SK-N-SH (cell line): ENCODE measurements at regions not wholly inside any gene's neighbourhood (a gene's known extent, or its start where the extent isn't known, plus 50 kb on each side); places are given as distances from the start of the nearest gene placed in this dataset.
A peak's percentile ranks its signal among the peaks of the same experiment; 100 is the strongest.

ENCODE experiments used
- CTCF ChIA-PET: fragments of 300-600, 350-600 bp; formaldehyde crosslinking; extraction: SDS; loops from one replicate; lab custom pipeline; 2021; lab: Yijun Ruan, JAX
- POLR2A ChIA-PET: fragments of 350-600 bp; sonication (Branson Sonifier 250); formaldehyde crosslinking; extraction: SDS; loops from one replicate; lab custom pipeline; 2020; ENCODE audit warnings: antibody characterized with exemption, inconsistent platforms; lab: Yijun Ruan, JAX
- DNase-seq: peaks from one replicate; pipeline ENCODE4 v3.0.0; 2012
- H2AFZ ChIP-seq: fragments of 200-600 bp; sonication (generic); 2 replicates; pipeline ENCODE4 v1.8.1; 2016; ENCODE audit warnings: antibody characterized with exemption, mild to moderate bottlenecking, low read depth
- H3F3A ChIP-seq: fragments of 200-600 bp; sonication (generic); replicated peaks from 2 replicates; pipeline ENCODE3; 2016; ENCODE audit warnings: antibody characterized with exemption, mild to moderate bottlenecking; ENCODE audit not compliant: insufficient read depth
- H3K27ac ChIP-seq, 2 experiments: fragments of 200-500 bp in 1 of 2; fragments of 200-600 bp in 1 of 2; sonication (Bioruptor generic) in 1 of 2; sonication (generic), shearing (Covaris generic) in 1 of 2; 2 replicates each; pipeline versions ENCODE4 v1.5.1 to v1.6.1; 2014 to 2016; ENCODE audit warnings: low read depth in 2 of 2, inconsistent platforms in 1 of 2, low read length in 1 of 2, mild to moderate bottlenecking in 1 of 2, mixed read lengths in 1 of 2
- H3K27me3 ChIP-seq: fragments of 200-600 bp; sonication (generic), shearing (Covaris generic); 2 replicates; pipeline ENCODE4 v1.6.1; 2016; ENCODE audit warnings: mixed run types; ENCODE audit not compliant: insufficient read depth
- H3K36me3 ChIP-seq, 2 experiments: fragments of 200-500 bp in 1 of 2; fragments of 200-600 bp in 1 of 2; sonication (Bioruptor generic) in 1 of 2; sonication (generic) in 1 of 2; replicated peaks in 1 of 2; 2 replicates each; pipeline versions ENCODE3 to v1.5.1; 2014 to 2016; ENCODE audit warnings: low read length in 1 of 2, mild to moderate bottlenecking in 1 of 2; ENCODE audit not compliant: insufficient read depth in 2 of 2, control insufficient read depth in 1 of 2
- H3K4me1 ChIP-seq, 2 experiments: fragments of 200-500 bp in 1 of 2; fragments of 200-600 bp in 1 of 2; sonication (Bioruptor generic) in 1 of 2; sonication (generic), shearing (Covaris generic) in 1 of 2; 2 replicates each; pipeline versions ENCODE4 v1.5.1 to v1.6.1; 2014 to 2016; ENCODE audit warnings: low read depth in 1 of 2, low read length in 1 of 2, mixed run types in 1 of 2; ENCODE audit not compliant: insufficient read depth in 2 of 2, control insufficient read depth in 1 of 2
- H3K4me2 ChIP-seq: fragments of 200-600 bp; sonication (generic), shearing (Covaris generic); 2 replicates; pipeline ENCODE4 v1.6.1; 2017; ENCODE audit warnings: mixed run types
- H3K4me3 ChIP-seq, 2 experiments: fragments of 200-500 bp in 1 of 2; fragments of 200-600 bp in 1 of 2; sonication (Bioruptor generic) in 1 of 2; sonication (generic), shearing (Covaris generic) in 1 of 2; 2 replicates each; pipeline versions ENCODE4 v1.5.1 to v1.8.1; 2014 to 2016; ENCODE audit warnings: low read depth in 2 of 2, inconsistent platforms in 1 of 2, low read length in 1 of 2, mild to moderate bottlenecking in 1 of 2, mixed read lengths in 1 of 2, moderate library complexity in 1 of 2
- H3K79me2 ChIP-seq: fragments of 200-600 bp; sonication (generic); 2 replicates; pipeline ENCODE4 v1.8.1; 2017; ENCODE audit warnings: mild to moderate bottlenecking; ENCODE audit not compliant: insufficient read depth
- H3K9ac ChIP-seq: fragments of 200-600 bp; sonication (generic); 2 replicates; pipeline ENCODE4 v1.6.1; 2017; ENCODE audit warnings: mixed run types
- H3K9me2 ChIP-seq: fragments of 200-600 bp; sonication (generic); 2 replicates; pipeline ENCODE4 v1.6.1; 2017; ENCODE audit warnings: mixed run types
- H3K9me3 ChIP-seq: fragments of 200-600 bp; sonication (generic); 2 replicates; pipeline ENCODE4 v1.6.1; 2017; ENCODE audit warnings: mixed run types, mild to moderate bottlenecking, moderate library complexity
- H4K20me1 ChIP-seq: fragments of 200-600 bp; sonication (generic); 2 replicates; pipeline ENCODE4 v1.6.1; 2017; ENCODE audit warnings: mild to moderate bottlenecking, mixed run types; ENCODE audit not compliant: insufficient read depth
- RXRA ChIP-seq: IDR thresholded peaks from 2 replicates; pipeline ENCODE4 v1.4.0; 2012; ENCODE audit warnings: low read depth, mild to moderate bottlenecking, borderline replicate concordance
- SMC3 ChIP-seq: IDR thresholded peaks from 2 replicates; pipeline ENCODE4 v1.6.1; 2012; ENCODE audit warnings: low read depth, low read length, improper control_type of control experiment
- WGBS: methylation state at CpG from one replicate; pipeline ENCODE4 v1.1.6; 2017; ENCODE audit warnings: low lambda C conversion rate; 5-methylcytosine and 5-hydroxymethylcytosine counted together
- TF ChIP-seq, protein P1 (sequence below): IDR thresholded peaks from 2 replicates; pipeline ENCODE4 v1.4.0; 2012; ENCODE audit warnings: low read depth, borderline replicate concordance
- TF ChIP-seq, protein P2 (sequence below): fragments of 150-350 bp; IDR thresholded peaks from 2 replicates; pipeline ENCODE4 v1.6.1; 2016; ENCODE audit warnings: mild to moderate bottlenecking, low read depth, low read length
- TF ChIP-seq, protein P3 (sequence below): fragments of 200-600 bp; sonication (generic); IDR thresholded peaks from 2 replicates; pipeline ENCODE4 v1.6.1; 2017; ENCODE audit warnings: antibody characterized with exemption, mild to moderate bottlenecking, moderate library complexity

DNA sequence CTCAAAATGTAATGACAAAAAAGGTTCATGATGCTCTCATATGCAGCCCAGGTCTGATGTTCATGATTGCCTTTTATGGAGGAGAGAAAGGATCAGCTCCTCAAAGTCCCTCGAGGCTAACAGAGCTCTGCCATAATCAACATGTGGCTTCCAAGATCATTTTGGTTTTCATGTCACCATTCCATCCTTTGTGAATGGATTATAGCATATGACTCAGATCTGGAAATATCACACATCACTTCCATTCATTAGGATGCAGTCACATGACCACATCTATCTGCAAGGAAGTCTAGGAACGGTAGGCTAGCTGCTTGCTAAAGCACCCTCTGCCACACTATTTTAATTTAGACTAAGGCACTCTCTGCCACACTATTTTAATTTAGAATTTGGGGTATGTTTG lies 77.6 kb downstream of the COX18 start:
- H3K27ac ChIP-seq, result no peak overlapping the region
- no peaks in the 10 kb centered on the region for H4K20me1 ChIP-seq
- H3K79me2 ChIP-seq, result no peaks in the 10 kb centered on the region
- ChIA-PET POLR2A (no interaction called here), CTCF (no interaction called here)
- no peak for TF ChIP-seq SMC3
- no peak for TF ChIP-seq RXRA
- TF ChIP-seq, protein P1, sequence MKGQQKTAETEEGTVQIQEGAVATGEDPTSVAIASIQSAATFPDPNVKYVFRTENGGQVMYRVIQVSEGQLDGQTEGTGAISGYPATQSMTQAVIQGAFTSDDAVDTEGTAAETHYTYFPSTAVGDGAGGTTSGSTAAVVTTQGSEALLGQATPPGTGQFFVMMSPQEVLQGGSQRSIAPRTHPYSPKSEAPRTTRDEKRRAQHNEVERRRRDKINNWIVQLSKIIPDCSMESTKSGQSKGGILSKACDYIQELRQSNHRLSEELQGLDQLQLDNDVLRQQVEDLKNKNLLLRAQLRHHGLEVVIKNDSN, result peak; percentile 40; the same call in 1 of the 2 replicates
- no peaks in the 10 kb centered on the region for H3K36me3 ChIP-seq
- no peaks in the 10 kb centered on the region; a peak in 1 of 4 replicates for H3K4me1 ChIP-seq
- no peak overlapping the region for H3K4me3 ChIP-seq
- H3K9me3 ChIP-seq, result no peaks in the 10 kb centered on the region
- DNase-seq, result no peak
- WGBS, result 18% methylated on average over 2 of the region's 2 CpGs
- H3K9me2 ChIP-seq, result no peaks in the 10 kb centered on the region
- H3F3A ChIP-seq, result no peaks in the 10 kb centered on the region
- no peak overlapping the region for H2AFZ ChIP-seq
- no peaks in the 10 kb centered on the region for H3K27me3 ChIP-seq
- no peak overlapping the region for H3K4me2 ChIP-seq
- H3K9ac ChIP-seq, result no peak overlapping the region

DNA sequence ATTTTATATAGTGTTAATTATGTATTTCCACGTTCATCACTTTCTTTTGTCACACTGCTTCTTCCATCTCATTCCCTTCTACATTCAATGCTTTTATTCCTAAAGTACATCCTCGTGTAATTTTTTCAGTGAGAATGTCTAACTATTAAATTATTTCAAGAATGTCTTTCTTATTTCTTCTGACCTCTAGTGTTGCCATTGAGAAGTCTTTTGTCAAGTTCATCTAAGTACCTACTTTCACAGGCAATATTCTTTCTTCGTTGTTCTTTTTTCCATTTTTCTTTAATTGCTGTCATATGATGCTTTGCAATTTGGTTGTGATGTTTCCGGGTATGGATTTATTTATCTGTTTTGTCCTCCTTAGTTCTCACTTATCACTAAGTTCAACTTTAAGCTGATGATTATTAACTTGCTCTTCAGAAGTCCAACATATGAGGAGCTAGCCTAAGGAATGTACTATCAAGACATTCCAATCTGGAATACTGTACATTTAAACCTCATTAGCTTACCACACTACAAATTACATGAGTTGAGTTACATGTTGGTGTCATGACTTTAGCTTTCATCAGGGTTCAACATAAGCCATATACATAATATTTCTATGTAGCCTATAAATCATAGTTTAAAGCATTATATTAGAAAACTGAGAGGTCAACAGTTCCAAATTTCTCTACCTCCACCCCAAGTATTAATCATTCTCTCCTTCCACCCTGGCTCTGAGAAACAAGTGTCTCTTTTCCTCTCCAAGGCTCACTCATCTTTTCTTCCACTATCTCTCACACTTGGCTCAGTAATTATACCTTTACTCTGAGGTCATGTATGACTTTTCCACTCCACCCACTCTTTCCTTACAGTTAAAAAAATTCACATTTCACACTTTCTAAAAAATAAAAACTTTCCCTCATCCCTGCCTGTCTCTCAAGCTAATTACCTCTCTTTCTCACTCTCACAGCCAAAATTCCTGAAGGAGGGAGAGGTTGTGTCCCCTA lies 81.5 kb downstream of the COX18 start:
- POLR2A ChIA-PET, result no interaction called here
- 15% methylated on average over 4 of the region's 4 CpGs for WGBS

More for the DNA sequence above, 81.5 kb downstream of the COX18 start:
- Histone ChIP-seq H3K79me2 (no peaks in the 10 kb centered on the region), H3K9me3 (no peaks in the 10 kb centered on the region), H2AFZ (peak overlapping the region; percentile 46), H3K4me2 (no peak overlapping the region), H3K9ac (no peak overlapping the region), H3K4me1 (no peaks in the 10 kb centered on the region; a peak in 1 of 4 replicates), H3K27me3 (no peaks in the 10 kb centered on the region), H3K9me2 (no peaks in the 10 kb centered on the region), H3K27ac (no peak overlapping the region), H3K36me3 (no peaks in the 10 kb centered on the region), H3F3A (no peaks in the 10 kb centered on the region), H4K20me1 (no peaks in the 10 kb centered on the region), H3K4me3 (no peak overlapping the region)
- TF ChIP-seq, protein P2, sequence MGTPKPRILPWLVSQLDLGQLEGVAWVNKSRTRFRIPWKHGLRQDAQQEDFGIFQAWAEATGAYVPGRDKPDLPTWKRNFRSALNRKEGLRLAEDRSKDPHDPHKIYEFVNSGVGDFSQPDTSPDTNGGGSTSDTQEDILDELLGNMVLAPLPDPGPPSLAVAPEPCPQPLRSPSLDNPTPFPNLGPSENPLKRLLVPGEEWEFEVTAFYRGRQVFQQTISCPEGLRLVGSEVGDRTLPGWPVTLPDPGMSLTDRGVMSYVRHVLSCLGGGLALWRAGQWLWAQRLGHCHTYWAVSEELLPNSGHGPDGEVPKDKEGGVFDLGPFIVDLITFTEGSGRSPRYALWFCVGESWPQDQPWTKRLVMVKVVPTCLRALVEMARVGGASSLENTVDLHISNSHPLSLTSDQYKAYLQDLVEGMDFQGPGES, result no peak
- TF ChIP-seq, protein P3, sequence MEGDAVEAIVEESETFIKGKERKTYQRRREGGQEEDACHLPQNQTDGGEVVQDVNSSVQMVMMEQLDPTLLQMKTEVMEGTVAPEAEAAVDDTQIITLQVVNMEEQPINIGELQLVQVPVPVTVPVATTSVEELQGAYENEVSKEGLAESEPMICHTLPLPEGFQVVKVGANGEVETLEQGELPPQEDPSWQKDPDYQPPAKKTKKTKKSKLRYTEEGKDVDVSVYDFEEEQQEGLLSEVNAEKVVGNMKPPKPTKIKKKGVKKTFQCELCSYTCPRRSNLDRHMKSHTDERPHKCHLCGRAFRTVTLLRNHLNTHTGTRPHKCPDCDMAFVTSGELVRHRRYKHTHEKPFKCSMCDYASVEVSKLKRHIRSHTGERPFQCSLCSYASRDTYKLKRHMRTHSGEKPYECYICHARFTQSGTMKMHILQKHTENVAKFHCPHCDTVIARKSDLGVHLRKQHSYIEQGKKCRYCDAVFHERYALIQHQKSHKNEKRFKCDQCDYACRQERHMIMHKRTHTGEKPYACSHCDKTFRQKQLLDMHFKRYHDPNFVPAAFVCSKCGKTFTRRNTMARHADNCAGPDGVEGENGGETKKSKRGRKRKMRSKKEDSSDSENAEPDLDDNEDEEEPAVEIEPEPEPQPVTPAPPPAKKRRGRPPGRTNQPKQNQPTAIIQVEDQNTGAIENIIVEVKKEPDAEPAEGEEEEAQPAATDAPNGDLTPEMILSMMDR, result peak; percentile 45
- CTCF ChIA-PET, result interaction anchor here (0.6 kb wide), 1 partner anchor 15 kb away, joined by 3 read pairs; no protein-coding TSS in a partner anchor
- DNase-seq, result no peak
